ENCODE measurements at regions not wholly inside any gene's neighbourhood (a gene's known extent, or its start where the extent isn't known, plus 50 kb on each side); places are given as distances from the start of the nearest gene placed in this dataset.

DNA sequence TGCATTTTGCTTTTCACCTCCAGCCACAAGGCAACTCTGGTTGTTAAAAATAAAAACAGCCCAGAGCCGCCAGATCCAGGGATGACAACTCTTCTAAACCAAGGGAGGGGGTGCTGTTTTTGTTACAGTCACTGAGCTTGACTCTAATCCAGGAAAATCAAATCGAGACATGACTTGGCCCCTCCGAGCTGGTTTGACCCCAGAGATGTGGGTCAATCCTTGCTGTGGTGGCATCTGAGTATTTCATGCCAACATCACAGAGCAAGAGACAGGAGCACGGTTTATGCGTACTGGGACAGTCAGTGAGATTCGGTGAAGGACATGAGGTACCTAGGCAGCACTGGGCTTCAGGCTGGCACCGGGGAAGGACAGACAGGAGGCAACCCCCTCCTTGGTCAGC lies 88.8 kb upstream of the ZMIZ1 start:
- no peak for DNase-seq

DNA sequence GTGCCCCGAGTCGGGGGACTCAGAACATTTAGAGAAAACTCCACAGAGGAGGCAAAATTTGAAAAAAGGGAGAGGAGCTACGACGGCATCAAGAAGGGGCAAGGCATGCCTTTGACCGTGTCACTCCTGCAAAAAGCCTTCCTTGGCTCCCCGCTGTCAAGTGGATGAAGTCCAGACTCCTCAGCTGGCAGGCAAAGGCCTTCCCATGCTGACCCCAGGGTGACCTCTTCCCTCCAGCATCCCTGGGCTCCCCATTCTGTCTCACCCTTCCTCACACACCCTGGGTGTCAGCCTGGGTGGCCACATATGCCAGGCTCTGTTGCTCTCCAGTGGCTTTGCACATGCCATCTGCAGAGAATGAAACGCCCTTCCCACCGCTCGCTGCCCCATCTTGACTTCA lies 88.4 kb upstream of the ZMIZ1 start:
- DNase-seq = no peak

DNA sequence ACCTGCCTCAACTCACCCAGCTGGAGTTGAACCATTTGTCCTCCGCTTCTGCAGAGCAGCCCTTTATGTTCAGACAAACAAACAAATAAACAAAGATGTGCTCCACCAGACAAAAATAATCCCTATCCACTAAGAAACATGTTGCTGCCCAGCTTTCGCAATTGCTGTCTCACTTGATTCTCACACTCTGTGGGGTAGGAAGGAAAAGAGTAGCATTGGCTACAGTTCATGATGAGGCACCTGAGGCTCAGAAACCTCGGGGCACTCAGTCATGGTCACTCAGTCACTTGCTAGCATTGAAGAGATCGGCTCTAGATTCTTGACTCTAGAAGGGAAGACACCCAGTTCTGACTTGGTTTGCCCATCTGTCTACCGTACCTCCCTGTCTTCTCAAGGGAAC lies 88.0 kb upstream of the ZMIZ1 start:
- DNase-seq = no peak

DNA sequence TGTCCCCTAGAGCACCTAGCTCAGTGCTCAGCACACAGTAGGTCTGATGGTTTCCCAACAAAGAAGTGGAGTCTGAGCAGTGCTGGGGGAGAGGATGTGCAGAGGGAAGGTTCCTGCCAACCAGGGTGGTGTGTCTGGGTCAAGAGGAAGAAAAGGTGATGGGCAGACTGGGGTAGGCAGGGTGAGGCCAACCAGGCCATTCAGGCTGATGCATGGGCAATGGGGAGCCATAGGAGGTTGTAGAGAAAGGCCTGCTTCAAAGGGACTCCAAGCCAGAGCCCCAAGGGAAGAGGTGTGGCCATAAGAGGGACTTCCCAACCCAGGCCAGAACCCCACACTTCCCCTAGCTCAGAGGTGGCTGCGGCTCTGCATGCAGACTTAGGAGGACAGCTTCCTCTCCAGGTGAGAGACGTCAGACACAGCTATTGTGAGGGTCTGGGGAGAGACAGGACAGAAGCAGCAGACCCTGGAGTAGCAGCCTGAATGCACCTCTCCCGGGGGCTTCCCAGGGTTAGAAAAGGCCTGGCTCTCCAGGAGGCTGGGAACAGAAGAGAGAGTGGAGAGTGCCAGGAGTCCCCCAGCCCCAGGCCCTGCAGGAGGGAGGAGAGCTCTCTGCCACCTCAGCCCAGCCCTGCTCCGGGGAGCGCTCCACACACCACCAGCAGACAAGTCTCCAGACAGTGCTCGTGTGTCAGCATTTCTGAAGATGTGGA lies 87.4 kb upstream of the ZMIZ1 start:
- DNase-seq = peak; percentile 24 to 27

DNA sequence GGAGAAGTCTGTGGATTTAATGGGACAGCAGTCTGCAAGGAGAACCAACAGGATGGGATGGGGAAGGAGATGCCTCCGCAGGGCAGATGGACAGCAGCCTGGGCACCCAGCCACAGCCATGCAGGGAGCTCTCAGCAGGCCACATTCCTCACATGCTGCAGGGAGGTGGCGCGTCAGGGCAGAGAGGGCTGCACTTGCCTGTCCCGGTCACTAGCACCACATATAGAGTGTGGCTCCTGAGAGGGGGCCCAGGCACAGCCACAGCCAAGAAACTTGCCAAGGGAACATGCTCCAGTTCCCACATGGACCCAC lies 86.8 kb upstream of the ZMIZ1 start:
- no peak for DNase-seq

DNA sequence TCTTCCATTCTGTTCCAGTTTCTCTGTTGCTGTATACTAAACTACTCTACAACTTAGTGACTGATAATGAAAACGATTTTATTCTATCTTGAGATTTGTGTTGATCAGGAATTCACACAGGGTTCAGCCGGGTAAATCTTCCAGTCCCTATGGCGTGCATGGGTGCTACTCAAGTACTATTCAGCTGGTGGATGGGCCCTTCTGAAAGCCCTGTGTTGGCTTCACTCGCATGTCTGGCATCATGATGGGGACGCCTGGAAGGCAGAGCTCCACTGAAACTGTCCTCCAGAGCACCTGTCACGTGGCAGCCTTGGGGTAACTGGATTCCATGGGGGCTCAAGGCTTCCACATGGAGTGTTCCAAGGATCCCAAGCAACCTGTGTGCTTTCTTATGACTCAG lies 86.0 kb upstream of the ZMIZ1 start:
- DNase-seq = no peak

DNA sequence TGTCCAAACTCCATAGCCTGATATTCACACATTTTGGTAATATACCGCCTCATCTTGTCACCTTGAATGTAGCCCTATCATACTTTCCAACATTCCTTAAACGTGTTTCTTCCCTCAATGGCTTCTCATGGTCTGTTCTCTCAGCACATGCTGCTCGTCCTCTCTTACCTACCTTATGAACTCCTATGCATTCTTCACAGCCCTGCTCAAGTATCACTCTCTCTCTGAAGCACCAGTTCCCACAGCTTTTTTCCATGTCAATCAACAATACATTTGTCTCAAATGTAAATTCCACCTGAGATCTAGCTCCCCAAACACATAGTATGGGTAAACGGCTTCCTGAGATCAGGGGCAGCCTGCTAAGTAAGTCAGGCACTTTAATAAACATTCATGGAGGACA lies 85.2 kb upstream of the ZMIZ1 start:
- DNase-seq = no peak

DNA sequence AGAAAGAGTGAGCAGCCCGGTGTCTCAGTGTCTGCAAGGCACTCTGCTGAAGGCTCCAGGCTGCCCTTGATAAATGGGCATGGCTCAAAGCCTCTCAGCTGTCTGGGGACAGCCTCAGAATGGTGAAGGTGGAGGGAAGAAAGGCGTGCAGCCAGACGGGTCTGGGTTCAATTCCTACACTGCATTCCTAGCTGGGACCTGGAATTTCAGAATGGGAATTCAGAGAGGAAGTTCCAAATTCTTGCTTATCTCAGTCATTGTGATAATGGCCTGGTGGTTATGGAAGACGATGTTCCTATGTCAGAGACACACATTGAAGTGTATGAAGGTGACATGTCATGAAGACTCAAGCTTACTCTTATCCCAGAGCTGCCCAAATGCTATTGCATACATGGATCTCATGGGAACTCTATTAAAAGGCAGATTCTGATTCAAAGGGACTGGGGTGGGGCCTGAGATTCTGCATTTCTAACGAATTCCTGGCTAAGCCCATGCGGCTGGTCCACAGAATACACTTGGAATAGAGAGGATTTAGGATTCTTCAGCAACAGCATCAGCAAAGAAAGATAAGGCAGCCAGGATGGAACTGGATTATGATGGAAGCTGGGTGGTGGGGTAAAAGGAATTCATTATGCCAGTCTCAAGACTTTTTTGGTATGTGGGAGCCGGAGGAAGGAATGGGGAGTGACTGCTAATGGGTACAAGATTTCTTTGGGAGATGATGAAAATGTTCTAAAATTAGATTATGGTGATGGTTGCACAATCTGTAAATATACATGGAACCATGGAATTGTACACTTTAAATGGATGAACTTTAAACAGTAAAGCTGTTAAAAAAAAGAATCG lies 82.6 kb upstream of the ZMIZ1 start:
- no peak for DNase-seq

DNA sequence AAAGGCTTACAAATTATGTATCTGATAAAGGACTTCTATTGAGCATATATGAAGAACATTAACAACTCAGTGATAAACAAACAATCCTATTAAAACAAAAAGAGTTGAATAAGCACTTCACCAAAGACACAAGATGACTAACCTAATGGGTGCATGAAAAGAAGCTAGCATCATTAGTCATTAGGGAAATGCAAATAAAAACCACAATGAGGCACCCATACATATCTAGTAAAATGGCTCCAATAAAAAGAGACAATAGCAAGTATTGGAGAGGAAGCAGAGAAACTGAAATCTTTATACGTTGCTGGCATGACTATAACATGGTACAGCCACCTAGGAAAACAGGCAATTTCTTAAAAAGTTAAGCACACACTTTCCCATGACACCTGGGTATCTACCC lies 77.6 kb upstream of the ZMIZ1 start:
- DNase-seq = no peak

DNA sequence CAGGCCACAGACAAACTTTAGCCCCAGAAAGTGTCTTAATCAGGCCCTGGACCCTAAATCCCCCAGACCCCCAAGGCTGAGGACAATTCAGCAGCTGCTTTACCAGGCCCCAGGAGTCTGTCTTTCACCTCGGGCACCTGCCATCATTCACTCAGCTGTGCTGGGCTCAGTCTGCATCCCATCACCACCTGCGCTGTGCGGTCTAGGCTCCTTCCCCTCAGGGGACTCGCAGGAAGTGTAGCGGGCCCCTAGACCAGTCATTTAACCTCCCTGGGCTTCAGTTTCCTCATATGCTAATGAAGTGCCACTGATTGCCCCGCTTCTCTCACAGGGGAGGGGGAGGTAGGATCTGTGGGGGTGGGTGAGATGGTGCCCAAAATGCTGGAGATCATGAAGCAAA lies 76.4 kb upstream of the ZMIZ1 start:
- DNase-seq = no peak

DNA sequence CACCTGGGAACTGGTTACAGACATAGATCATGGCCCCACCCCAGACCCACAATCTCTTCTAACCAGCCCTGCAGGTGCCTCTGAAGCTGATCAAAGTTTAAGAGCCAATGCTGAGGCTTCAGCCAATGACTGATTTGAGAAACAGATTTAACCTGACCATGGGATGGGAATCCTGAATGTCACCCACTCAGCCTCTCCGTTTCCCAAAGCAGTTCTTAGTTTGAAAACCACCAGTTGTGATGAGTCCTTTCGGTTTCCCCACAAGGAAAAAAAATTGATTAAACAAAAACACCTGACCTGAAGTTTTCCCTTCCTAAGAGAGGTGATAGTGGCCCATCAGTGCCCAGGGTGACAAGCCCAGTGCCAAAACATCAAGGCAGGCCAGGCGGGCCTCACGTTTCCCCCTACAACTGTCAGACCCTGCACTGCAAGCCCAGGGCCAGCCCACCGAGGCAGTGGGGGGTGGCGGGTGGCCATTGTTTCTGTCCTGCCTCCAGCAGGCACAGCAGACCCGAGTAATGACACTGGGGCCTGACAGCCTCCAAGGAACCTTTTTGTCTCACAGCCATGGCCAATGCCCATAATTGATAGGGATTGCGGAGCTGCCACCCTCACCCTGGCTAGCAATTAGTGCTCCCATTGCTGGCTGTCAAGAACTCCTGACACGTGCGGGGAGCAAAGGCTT lies 75.4 kb upstream of the ZMIZ1 start:
- no peak for DNase-seq

DNA sequence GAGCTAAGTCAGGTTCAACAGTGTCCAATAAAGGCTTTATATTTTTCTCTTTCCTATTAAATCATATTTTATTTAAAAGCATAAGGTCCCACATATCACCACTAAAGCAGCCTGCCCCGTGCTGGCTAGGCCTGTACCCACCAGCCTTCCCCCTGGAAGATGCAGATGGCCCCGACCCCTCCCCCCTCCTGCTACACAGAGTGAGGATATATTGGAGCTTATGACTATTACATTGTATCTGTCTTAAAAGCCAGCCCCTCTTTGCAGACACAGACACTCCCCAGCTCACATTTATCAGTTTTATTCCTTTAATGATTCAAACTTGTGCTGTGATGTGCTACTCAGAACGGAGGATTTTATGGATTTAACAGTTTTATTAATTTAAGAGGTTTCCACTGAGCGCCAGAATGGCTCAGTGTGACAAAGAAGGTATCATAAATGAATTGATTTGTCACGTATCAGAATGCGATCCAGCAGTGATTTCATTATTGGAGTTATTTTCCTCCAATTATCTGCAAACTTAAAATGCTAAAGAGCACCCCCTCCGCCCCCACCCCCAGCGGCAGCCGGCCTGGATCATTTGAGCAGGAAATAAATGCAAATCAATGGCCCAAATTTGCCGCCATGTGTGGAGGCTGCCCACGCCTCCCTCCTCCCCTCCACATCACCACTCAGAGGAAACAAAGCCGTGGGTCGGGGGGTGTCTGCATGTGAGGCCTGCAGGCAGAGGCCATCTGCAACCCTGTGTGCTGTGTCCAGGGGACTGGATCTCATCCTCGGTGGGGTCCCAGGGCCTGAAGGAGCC lies 72.6 kb upstream of the ZMIZ1 start:
- DNase-seq = no peak

DNA sequence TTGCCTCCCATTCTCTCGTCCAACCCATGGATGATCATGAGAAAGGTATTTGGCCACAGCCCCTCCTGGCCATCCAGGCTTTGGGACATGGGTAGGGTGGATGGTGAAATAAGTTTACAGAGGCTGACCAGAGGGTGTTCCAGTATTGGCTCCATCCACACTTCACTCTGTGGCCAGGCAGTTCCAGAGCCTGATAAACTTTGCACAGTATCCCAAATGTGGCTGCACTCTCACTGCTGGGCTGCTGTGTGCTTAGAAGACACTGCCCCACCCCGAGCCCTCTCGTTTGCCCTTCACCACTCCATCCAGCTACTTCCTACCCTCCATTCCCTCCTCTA lies 72.0 kb upstream of the ZMIZ1 start:
- DNase-seq = no peak

DNA sequence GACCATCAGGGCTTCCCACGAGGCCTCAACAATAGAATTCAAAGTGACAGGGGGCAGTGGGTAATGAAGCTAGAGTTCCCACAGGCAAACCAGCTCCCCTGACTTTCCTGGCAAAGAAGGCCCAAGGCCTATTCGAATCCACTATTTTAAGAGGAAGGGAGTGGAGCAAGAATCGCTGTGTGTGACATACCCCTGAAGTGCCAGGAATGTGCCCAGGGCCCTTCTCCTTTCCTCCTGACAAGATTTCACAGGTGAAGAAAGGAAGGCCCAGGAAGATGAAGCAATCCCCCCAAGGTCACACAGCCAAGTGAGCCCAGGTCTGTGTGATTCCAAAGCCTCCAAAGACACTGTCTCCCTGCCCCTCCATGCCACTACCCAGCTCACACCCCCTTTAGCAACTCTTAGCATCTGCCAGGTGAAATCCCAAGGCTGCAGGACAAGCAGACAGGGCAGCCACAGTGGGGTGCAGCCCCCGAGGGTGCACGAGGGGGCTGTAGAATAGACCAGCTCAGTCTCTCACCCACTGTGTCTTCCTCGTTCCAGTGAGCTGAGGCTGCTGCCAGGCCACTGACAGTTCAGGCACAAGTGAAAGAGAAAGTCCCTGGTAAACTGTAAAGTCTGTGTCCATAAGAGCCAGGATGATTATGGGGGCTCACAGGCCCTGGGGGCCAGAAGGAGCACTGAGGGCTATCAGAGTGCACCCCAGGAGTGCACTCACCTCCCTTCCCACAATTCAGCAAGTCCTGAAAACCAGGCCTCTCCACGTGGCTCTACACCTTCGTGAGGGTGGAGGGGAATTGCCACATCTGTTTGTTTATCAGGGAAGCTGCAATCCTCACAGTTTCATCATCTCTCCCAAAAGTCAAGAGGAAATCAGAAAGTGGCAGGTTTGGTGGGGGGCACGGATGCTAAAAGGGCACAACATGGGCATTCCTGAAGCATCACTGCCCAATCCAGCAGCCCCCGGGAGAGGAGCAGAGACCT lies 70.8 kb upstream of the ZMIZ1 start:
- DNase-seq = no peak

DNA sequence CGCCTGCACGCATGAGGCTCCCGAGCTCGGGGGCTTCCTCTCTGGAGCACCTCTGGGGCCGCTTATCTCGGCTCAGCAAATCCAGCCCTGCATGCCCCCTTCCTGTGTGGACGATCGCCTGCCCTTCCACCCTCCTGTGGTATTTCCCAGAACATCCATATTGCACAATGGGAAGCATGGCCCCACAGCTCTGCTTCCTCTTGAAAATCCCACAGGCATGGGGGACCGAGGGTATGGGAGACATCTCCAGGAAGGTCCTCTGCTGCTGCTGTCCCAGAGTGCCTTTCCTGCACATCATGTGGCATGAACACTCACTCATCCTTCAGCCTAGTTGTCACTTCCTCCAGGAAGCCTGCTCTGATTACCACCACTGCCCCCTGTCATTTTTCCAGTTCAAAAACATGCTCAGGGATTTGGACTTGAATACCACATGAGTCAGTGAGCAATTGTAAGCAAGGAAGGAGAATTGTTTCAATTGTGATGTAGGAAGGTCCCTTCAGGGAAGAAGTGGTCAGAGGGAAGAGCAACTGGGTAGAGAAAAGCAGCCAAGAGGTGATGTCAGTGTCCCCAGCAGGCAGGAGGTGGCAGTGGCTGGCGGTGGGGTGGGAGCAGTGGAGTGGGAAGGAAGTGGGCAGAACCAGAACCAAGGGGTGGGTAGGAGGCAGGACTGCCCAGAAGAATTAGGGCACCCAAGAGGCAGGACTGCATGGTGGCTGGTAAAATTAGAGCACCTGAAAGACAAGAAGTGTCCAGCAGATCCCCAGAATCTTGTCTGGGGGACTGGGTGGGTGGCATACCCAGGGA lies 67.5 kb upstream of the ZMIZ1 start:
- DNase-seq = no peak

DNA sequence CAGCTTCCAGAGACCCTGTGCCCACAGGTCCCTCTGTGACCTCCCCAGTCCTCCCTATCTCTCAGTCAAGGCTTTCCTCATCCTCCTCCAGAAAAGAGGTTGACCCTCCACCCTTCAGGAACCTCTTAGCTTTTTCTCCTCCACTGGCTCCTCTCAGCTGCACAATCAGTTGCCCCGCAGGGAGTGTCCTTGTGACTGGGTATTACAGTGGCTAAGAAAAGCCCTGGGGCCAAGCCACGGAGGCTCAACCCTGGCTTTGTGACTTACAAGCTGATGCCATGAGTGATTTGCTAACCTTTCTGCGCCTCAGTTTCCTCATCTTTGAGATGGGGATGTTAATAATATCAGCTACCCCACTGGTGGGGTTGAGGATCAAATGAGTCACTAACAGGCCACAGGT lies 66.4 kb upstream of the ZMIZ1 start:
- DNase-seq = no peak

DNA sequence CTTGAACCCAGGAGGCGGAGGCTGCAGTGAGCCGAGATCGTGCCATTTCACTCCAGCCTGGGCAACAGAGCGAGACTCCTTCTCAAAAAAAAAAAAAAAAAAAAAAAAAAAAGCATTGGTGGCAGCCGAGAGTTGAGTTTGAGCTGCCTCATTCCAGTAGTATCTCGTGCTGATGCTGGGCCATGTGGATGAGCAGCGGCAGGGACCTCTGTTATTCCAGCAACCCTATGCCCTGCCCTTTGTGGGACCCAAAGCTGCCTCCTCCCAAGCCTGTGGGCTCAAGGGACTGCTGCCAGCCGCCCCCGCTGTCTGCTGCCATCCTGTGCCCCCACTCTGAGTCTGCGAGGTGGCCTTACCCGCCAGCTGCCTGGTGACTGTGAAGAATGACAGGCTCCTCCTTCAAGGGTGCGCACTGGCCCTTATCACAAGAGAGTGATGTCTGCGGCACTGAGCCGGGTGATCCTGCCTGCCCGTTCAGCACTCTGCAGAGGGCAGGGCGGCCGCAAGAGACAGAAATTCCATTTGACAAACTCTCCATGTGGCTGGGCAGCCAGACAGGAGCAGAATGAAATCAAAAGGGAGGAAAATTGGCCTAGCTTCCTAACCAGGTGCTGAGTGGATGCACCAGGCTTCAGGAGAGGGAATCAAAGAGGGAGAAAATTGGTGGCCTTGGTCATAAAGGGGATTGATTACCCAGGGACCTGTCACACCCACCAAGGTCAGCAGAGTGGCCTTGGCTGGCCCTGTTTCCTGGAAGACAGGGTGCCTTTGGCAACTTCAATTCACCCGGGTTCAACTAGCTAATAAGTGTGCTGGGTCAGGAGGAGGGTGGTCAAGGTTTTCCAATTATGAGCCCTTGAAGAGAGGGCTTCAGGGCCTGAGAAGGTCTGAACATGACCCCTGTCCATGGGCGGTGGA lies 65.3 kb upstream of the ZMIZ1 start:
- no peak for DNase-seq

DNA sequence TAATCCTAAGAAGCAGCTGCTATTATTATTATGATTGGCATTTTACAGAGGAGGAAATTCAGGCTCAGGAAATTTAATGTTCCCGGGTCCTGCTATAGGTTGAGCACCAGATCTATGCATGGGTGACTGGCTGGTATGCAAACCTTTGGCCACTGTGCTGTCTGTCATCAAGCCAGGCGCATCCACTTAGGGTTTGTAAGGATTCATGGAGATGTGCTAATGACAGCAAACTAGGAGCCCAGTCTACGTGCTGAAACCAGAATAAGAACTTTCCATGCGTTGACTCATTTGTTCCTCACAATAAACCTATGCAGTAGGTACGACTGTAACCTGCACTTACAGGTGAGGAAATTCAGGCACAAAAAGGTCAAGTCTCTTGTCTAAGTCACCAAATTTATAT lies 64.5 kb upstream of the ZMIZ1 start:
- no peak for DNase-seq

DNA sequence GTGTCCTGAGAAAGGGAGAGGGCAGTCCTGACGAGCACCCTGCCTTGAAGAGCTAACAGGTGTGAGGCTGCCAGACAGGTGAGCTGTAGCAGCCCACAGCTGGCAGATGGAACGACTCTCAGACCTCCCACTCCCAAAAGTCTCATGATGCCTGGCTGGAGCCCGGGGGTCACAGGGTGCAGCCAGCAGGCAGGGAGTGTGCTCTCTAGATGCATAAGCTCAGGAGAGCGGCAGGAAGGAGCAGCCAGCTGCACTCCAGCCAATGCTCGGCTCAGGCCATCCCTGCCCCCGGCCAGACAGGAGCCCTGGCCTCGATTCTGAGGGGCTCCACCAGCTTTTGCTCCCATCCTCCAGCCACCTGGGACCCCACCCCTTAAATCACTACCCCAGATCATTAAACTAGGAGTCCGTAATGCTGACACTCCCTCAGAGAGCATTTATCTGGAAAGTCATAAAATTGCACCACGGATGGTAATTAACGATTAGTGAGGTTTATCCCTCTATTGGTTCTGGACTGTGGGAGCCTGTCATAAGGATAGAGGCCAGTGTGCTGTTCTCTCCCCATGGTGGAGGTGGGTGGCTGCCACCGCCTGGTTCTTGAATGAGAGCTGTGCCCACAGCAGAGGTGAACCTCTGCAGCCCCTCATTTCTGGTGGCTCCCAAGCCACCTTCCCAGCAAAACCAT lies 63.5 kb upstream of the ZMIZ1 start:
- DNase-seq = no peak

DNA sequence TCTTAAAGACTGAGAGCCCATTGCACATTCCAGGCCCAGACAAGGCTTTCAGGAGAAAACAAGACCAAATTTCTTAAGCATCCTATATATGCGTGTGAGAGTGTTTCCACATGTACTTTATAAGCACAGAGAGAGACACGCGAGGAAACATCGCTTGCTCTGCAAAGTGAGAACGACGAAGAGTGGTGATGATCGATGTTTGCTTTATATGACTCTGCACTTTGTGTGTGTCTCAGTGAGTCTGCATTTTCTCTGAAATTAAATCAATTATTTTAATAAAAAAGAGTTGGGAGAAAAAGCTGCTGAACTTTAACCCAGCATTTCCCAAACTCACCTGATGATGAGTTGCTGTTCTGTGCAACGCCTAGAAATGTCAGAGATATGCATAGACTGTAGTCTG lies 61.7 kb upstream of the ZMIZ1 start:
- DNase-seq = no peak

Data from CD4-positive, alpha-beta T cell treated with Interferon alpha-2 for 1 hour (primary cell).